GM12878 (cell line): ENCODE measurements at regions not wholly inside any gene's neighbourhood (a gene's known extent, or its start where the extent isn't known, plus 50 kb on each side); places are given as distances from the start of the nearest gene placed in this dataset.

ENCODE experiments used
- ATAC-seq: fragments of 200-7000 bp; cut with Tn5 transposase; 3 replicates; pipeline ENCODE4 v1.9.1; 2020; ENCODE audit warnings: mild to moderate bottlenecking, moderate library complexity
- BruUV-seq: library from RNA; stranded (reverse); fragments of 400-500 nt; replicated peaks from 2 replicates; lab custom pipeline; 2021; lab: Mats Ljungman, UMichigan
- CTCF ChIA-PET: fragments of 300-600 bp; sonication (Branson Sonifier 250); formaldehyde crosslinking; extraction: SDS; loops from one replicate; lab custom pipeline; 2021; ENCODE audit warnings: inconsistent platforms; lab: Yijun Ruan, JAX
- POLR2A ChIA-PET: fragments of 350-600 bp; formaldehyde crosslinking; extraction: SDS; loops from one replicate; lab custom pipeline; 2021; ENCODE audit warnings: inconsistent platforms; lab: Charles Lee
- RAD21 ChIA-PET: fragments of 300-600 bp; sonication (Branson Sonifier 250); formaldehyde crosslinking; loops from one replicate; lab custom pipeline; 2023; ENCODE audit warnings: antibody characterized with exemption; ENCODE audit not compliant: unreplicated experiment; lab: Charles Lee
- SMC1A ChIA-PET: fragments of 300-600 bp; sonication (Branson Sonifier 250); formaldehyde crosslinking; loops from one replicate; lab custom pipeline; 2023; ENCODE audit not compliant: unreplicated experiment, uncharacterized antibody; lab: Charles Lee
- DNase-seq: peaks from one replicate; pipeline ENCODE4 v3.0.0-alpha.2; 2011; ENCODE audit warnings: low read depth, low spot score
- FAIRE-seq: peaks from 3 replicates; lab custom pipeline; 2011; peaks lifted over from hg19 to GRCh38; lab: Jason Lieb, UNC
- H2AFZ ChIP-seq: 2 replicates; pipeline ENCODE4 v1.6.0; 2011; ENCODE audit warnings: low read depth, low read length, control low read depth; ENCODE audit not compliant: control insufficient read depth
- H3K27ac ChIP-seq: 2 replicates; pipeline ENCODE4 v1.5.1; 2011; ENCODE audit warnings: control low read depth; ENCODE audit not compliant: control insufficient read depth, insufficient read depth
- H3K27me3 ChIP-seq, 2 experiments: replicated peaks in 1 of 2; 2 replicates each; pipeline versions ENCODE4 v1.6.0 to v1.6.1; 2011; ENCODE audit warnings: low read length in 1 of 2; ENCODE audit not compliant: control insufficient read depth in 2 of 2, insufficient read depth in 2 of 2
- H3K36me3 ChIP-seq, 2 experiments: 2 replicates each; pipeline ENCODE4 v1.5.1; 2011; ENCODE audit warnings: low read length in 1 of 2; ENCODE audit not compliant: control insufficient read depth in 2 of 2, insufficient read depth in 2 of 2
- H3K4me1 ChIP-seq: 2 replicates; pipeline ENCODE4 v1.6.1; 2011; ENCODE audit warnings: mild to moderate bottlenecking, low read length, moderate library complexity, mixed read lengths; ENCODE audit not compliant: control insufficient read depth, insufficient read depth
- H3K4me2 ChIP-seq: 2 replicates; pipeline ENCODE4 v1.6.0; 2011; ENCODE audit warnings: control low read depth; ENCODE audit not compliant: control insufficient read depth, insufficient read depth
- H3K4me3 ChIP-seq: fragments of 200-600 bp; sonication (generic); 2 replicates; pipeline ENCODE4 v1.5.1; 2016
- H3K79me2 ChIP-seq: 2 replicates; pipeline ENCODE4 v1.6.0; 2011; ENCODE audit warnings: low read length; ENCODE audit not compliant: control insufficient read depth, insufficient read depth
- H3K9ac ChIP-seq: 2 replicates; pipeline ENCODE4 v1.8.0; 2011; ENCODE audit warnings: low read length, control low read depth, mixed read lengths; ENCODE audit not compliant: control insufficient read depth, insufficient read depth
- H3K9me3 ChIP-seq: replicated peaks from 3 replicates; pipeline ENCODE4 v1.5.1; 2011; ENCODE audit warnings: mild to moderate bottlenecking, low read length; ENCODE audit not compliant: control insufficient read depth, insufficient read depth
- H4K20me1 ChIP-seq: 2 replicates; pipeline ENCODE4 v1.6.0; 2011; ENCODE audit not compliant: control insufficient read depth, insufficient read depth
- CBX5 ChIP-seq: sonication (generic); IDR thresholded peaks from 2 replicates; pipeline ENCODE4 v1.6.1; 2016; ENCODE audit warnings: low read depth, moderate library complexity, mild to moderate bottlenecking, inconsistent platforms
- EP300 ChIP-seq, 2 experiments: fragments of 150-350 bp in 1 of 2; IDR thresholded peaks; 2 replicates each; pipeline ENCODE4 v1.6.1; 2011 to 2012; ENCODE audit warnings: low read depth in 2 of 2, low read length in 2 of 2, borderline replicate concordance in 1 of 2, improper control_type of control experiment in 1 of 2, inconsistent platforms in 1 of 2; ENCODE audit not compliant: control insufficient read depth in 1 of 2
- GABPA ChIP-seq: IDR thresholded peaks from 2 replicates; pipeline ENCODE4 v1.6.1; 2014; ENCODE audit warnings: antibody characterized with exemption, low read depth, mild to moderate bottlenecking, inconsistent platforms
- HDAC2 ChIP-seq: fragments of 200-600 bp; sonication (generic); IDR thresholded peaks from 2 replicates; pipeline ENCODE4 v1.6.1; 2017
- IKZF1 ChIP-seq: fragments of 450-650 bp; conservative IDR thresholded peaks from 2 replicates; pipeline ENCODE4 v1.6.1; 2017; ENCODE audit warnings: antibody characterized with exemption, mild to moderate bottlenecking
- POLR2AphosphoS5 ChIP-seq: IDR thresholded peaks from 2 replicates; pipeline ENCODE4 v1.6.1; 2011; ENCODE audit warnings: mild to moderate bottlenecking, low read length, inconsistent platforms
- POU2F2 ChIP-seq: IDR thresholded peaks from 3 replicates; pipeline ENCODE4 v1.6.1; 2011; ENCODE audit warnings: low read depth, mild to moderate bottlenecking, low read length, borderline replicate concordance
- RB1 ChIP-seq: fragments of 450-650 bp; formaldehyde crosslinking; IDR thresholded peaks from 2 replicates; pipeline ENCODE4 v1.6.1; 2017; ENCODE audit warnings: mild to moderate bottlenecking, borderline replicate concordance
- SREBF1 ChIP-seq: IDR thresholded peaks from 2 replicates; pipeline ENCODE4 v1.6.1; 2012; ENCODE audit warnings: mild to moderate bottlenecking, low read length
- TCF12 ChIP-seq: IDR thresholded peaks from 2 replicates; pipeline ENCODE4 v1.6.1; 2011; ENCODE audit warnings: low read depth, mild to moderate bottlenecking, low read length
- ZNF274 ChIP-seq: IDR thresholded peaks from one replicate; pipeline ENCODE4 v1.8.0; 2011; ENCODE audit not compliant: insufficient read length, insufficient read depth
- ZNF384 ChIP-seq: IDR thresholded peaks from 2 replicates; pipeline ENCODE4 v1.6.1; 2012; ENCODE audit warnings: low read depth, mild to moderate bottlenecking, low read length, improper control_type of control experiment, borderline replicate concordance
- ZNF687 ChIP-seq: fragments of 450-650 bp; IDR thresholded peaks from 2 replicates; pipeline ENCODE4 v1.6.1; 2017; ENCODE audit warnings: mild to moderate bottlenecking, moderate library complexity
- WGBS: methylation state at CpG from one replicate; pipeline ENCODE4 v1.1.6; 2016; ENCODE audit warnings: low lambda C conversion rate; ENCODE audit not compliant: insufficient replicate concordance, insufficient coverage; ENCODE audit errors: missing lambda C conversion rate; 5-methylcytosine and 5-hydroxymethylcytosine counted together
- in situ Hi-C: fragments of 300-500 bp; cut with MboI; formaldehyde crosslinking; loops from 9 replicates; pipeline ENCODE4 v1.14.3; 2018; ENCODE audit warnings: mixed read lengths
- intact Hi-C: fragments of 100-400 bp; cut with micrococcal nuclease; formaldehyde crosslinking; loops from one replicate; pipeline ENCODE4 v1.14.2; 2022; ENCODE audit not compliant: unreplicated experiment
- TF ChIP-seq, protein P1 (sequence below): fragments of 450-650 bp; IDR thresholded peaks from 2 replicates; pipeline ENCODE4 v1.6.1; 2016; ENCODE audit warnings: mild to moderate bottlenecking
- TF ChIP-seq, protein P2 (sequence below): fragments of 450-650 bp; conservative IDR thresholded peaks from 2 replicates; pipeline ENCODE4 v1.6.1; 2017; ENCODE audit warnings: mild to moderate bottlenecking, moderate library complexity

- no peak for TF ChIP-seq CBX5
- no peak for TF ChIP-seq EP300 (IDR thresholded peaks at IDR 0.05; ENCODE audit: borderline replicate concordance in 1 of 2, control insufficient read depth in 1 of 2, low read depth in 2 of 2, low read length in 2 of 2)
- TF ChIP-seq HDAC2 = no peak
- no peak for TF ChIP-seq ZNF384
- no peak for TF ChIP-seq POLR2AphosphoS5
- TF ChIP-seq IKZF1 = no peak
- no peak for TF ChIP-seq TCF12
- TF ChIP-seq ZNF274 = no peak
- no peak for TF ChIP-seq RB1
- TF ChIP-seq, all 136 proteins: peak for 0
These were observed 299.2 kb downstream of the USP25 start (continued) for GRCh38 chr21:16028941-16029464.

GRCh38 chr21:16033193-16033592 lies 303.4 kb downstream of the USP25 start:
- intact Hi-C loops (no loop called here), in situ Hi-C loops (no loop called here)
- POLR2A ChIA-PET = no interaction called here
- no peaks in the 10 kb centered on the region for H3K4me1 ChIP-seq
- H2AFZ ChIP-seq = no peak overlapping the region
- H3K9ac ChIP-seq = no peak overlapping the region
- no peak for ATAC-seq
- no peak overlapping the region for H3K4me2 ChIP-seq
- 0% methylated on average over 4 of the region's 4 CpGs for WGBS
- H3K4me3 ChIP-seq = no peak overlapping the region
- no peaks in the 10 kb centered on the region for H3K79me2 ChIP-seq
- H3K27me3 ChIP-seq = no peaks in the 10 kb centered on the region
- CTCF ChIA-PET = no interaction called here
- RAD21 ChIA-PET = no interaction called here
- BruUV-seq = no TSS peak
- DNase-seq = no peak
- FAIRE-seq = no peak
- SMC1A ChIA-PET = no interaction called here
- no peaks in the 10 kb centered on the region for H4K20me1 ChIP-seq
- no peaks in the 10 kb centered on the region for H3K36me3 ChIP-seq
- H3K9me3 ChIP-seq = no peaks in the 10 kb centered on the region
- H3K27ac ChIP-seq = no peak overlapping the region
- TF ChIP-seq ZNF687 (no peak), POU2F2 (no peak), GABPA (no peak), EP300 (IDR thresholded peaks at IDR 0.05; ENCODE audit: borderline replicate concordance in 1 of 2, control insufficient read depth in 1 of 2, low read depth in 2 of 2, low read length in 2 of 2) (no peak), SREBF1 (no peak)
- TF ChIP-seq, protein P1, sequence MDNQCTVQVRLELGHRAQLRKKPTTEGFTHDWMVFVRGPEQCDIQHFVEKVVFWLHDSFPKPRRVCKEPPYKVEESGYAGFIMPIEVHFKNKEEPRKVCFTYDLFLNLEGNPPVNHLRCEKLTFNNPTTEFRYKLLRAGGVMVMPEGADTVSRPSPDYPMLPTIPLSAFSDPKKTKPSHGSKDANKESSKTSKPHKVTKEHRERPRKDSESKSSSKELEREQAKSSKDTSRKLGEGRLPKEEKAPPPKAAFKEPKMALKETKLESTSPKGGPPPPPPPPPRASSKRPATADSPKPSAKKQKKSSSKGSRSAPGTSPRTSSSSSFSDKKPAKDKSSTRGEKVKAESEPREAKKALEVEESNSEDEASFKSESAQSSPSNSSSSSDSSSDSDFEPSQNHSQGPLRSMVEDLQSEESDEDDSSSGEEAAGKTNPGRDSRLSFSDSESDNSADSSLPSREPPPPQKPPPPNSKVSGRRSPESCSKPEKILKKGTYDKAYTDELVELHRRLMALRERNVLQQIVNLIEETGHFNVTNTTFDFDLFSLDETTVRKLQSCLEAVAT = no peak
- TF ChIP-seq, protein P2, sequence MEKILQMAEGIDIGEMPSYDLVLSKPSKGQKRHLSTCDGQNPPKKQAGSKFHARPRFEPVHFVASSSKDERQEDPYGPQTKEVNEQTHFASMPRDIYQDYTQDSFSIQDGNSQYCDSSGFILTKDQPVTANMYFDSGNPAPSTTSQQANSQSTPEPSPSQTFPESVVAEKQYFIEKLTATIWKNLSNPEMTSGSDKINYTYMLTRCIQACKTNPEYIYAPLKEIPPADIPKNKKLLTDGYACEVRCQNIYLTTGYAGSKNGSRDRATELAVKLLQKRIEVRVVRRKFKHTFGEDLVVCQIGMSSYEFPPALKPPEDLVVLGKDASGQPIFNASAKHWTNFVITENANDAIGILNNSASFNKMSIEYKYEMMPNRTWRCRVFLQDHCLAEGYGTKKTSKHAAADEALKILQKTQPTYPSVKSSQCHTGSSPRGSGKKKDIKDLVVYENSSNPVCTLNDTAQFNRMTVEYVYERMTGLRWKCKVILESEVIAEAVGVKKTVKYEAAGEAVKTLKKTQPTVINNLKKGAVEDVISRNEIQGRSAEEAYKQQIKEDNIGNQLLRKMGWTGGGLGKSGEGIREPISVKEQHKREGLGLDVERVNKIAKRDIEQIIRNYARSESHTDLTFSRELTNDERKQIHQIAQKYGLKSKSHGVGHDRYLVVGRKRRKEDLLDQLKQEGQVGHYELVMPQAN = no peak
